Liver (tissue), 8 donors: ENCODE measurements at regions not wholly inside any gene's neighbourhood (a gene's known extent, or its start where the extent isn't known, plus 50 kb on each side); places are given as distances from the start of the nearest gene placed in this dataset.

Experiments
- DNase-seq: peaks from one replicate; pipeline ENCODE4 v3.0.0-alpha.2; 2017; ENCODE audit warnings: low spot score
- H3K27ac ChIP-seq, 2 donors: one replicate each; pipeline ENCODE4 v1.7.0; 2013; ENCODE audit warnings: inconsistent platforms in 2 of 2, low read length in 2 of 2, control low read depth in 1 of 2, low read depth in 1 of 2, mild to moderate bottlenecking in 1 of 2
- H3K27me3 ChIP-seq, 4 donors: one replicate each; pipeline versions ENCODE4 v1.6.1 to v1.7.0; 2013; ENCODE audit warnings: low read length in 3 of 4, inconsistent platforms in 1 of 4, mild to moderate bottlenecking in 1 of 4, moderate library complexity in 1 of 4; ENCODE audit not compliant: control insufficient read depth in 4 of 4, insufficient read depth in 4 of 4
- H3K36me3 ChIP-seq, 4 donors: one replicate each; pipeline versions ENCODE4 v1.6.1 to v1.7.0; 2013; ENCODE audit warnings: low read length in 3 of 4, mild to moderate bottlenecking in 3 of 4, low read depth in 1 of 4, moderate library complexity in 1 of 4; ENCODE audit not compliant: control insufficient read depth in 4 of 4, insufficient read depth in 3 of 4
- H3K4me1 ChIP-seq, 4 donors: one replicate each; pipeline versions ENCODE4 v1.6.1 to v1.7.0; 2013; ENCODE audit warnings: low read length in 3 of 4, mild to moderate bottlenecking in 3 of 4, moderate library complexity in 1 of 4; ENCODE audit not compliant: control insufficient read depth in 4 of 4, insufficient read depth in 4 of 4
- H3K4me3 ChIP-seq, 3 donors: one replicate each; pipeline versions ENCODE4 v1.6.1 to v1.7.0; 2013; ENCODE audit warnings: low read length in 3 of 3, control low read depth in 1 of 3, low read depth in 1 of 3, mild to moderate bottlenecking in 1 of 3
- H3K9ac ChIP-seq, 2 donors: one replicate each; pipeline ENCODE4 v1.7.0; 2013; ENCODE audit warnings: low read length in 2 of 2, mild to moderate bottlenecking in 2 of 2, moderate library complexity in 2 of 2, control low read depth in 1 of 2, low read depth in 1 of 2
- H3K9me3 ChIP-seq, 4 donors: one replicate each; pipeline versions ENCODE4 v1.6.1 to v1.7.0; 2013; ENCODE audit warnings: low read length in 3 of 4; ENCODE audit not compliant: control insufficient read depth in 4 of 4
- ATF3 ChIP-seq: IDR thresholded peaks from 2 replicates; pipeline ENCODE4 v1.6.1; 2016; ENCODE audit warnings: antibody characterized with exemption
- EGR1 ChIP-seq, 2 donors: IDR thresholded peaks; 2 replicates each; pipeline ENCODE4 v1.6.1; 2016 to 2018; ENCODE audit warnings: antibody characterized with exemption in 2 of 2, low read depth in 2 of 2
- FOXA1 ChIP-seq: IDR thresholded peaks from 2 replicates; pipeline ENCODE4 v1.6.1; 2016; ENCODE audit warnings: antibody characterized with exemption
- FOXA2 ChIP-seq: IDR thresholded peaks from 2 replicates; pipeline ENCODE4 v1.6.1; 2016; ENCODE audit warnings: antibody characterized with exemption
- GABPA ChIP-seq, 2 donors: IDR thresholded peaks in 1 of 2; conservative IDR thresholded peaks in 1 of 2; 2 replicates each; pipeline ENCODE4 v1.6.1; 2016; ENCODE audit warnings: antibody characterized with exemption in 2 of 2, mild to moderate bottlenecking in 1 of 2, moderate library complexity in 1 of 2
- HNF4A ChIP-seq, 2 donors: conservative IDR thresholded peaks; 2 replicates each; pipeline ENCODE4 v1.6.1; 2016; ENCODE audit warnings: antibody characterized with exemption in 2 of 2, mild to moderate bottlenecking in 2 of 2
- HNF4G ChIP-seq: IDR thresholded peaks from 2 replicates; pipeline ENCODE4 v1.6.1; 2016; ENCODE audit warnings: antibody characterized with exemption
- JUND ChIP-seq, 2 donors: IDR thresholded peaks; 2 replicates each; pipeline ENCODE4 v1.6.1; 2016; ENCODE audit warnings: antibody characterized with exemption in 2 of 2
- NR2F2 ChIP-seq: IDR thresholded peaks from 2 replicates; pipeline ENCODE4 v1.6.1; 2016; ENCODE audit warnings: antibody characterized with exemption
- RAD21 ChIP-seq, 2 donors: IDR thresholded peaks; 2 replicates each; pipeline ENCODE4 v1.6.1; 2016; ENCODE audit warnings: antibody characterized with exemption in 2 of 2, mild to moderate bottlenecking in 2 of 2
- RXRA ChIP-seq, 2 donors: IDR thresholded peaks; 2 replicates each; pipeline ENCODE4 v1.6.1; 2017 to 2018; ENCODE audit warnings: antibody characterized with exemption in 2 of 2, mild to moderate bottlenecking in 1 of 2
- SP1 ChIP-seq: IDR thresholded peaks from 2 replicates; pipeline ENCODE4 v1.6.1; 2018; ENCODE audit warnings: antibody characterized with exemption, mild to moderate bottlenecking
- TAF1 ChIP-seq: conservative IDR thresholded peaks from 2 replicates; pipeline ENCODE4 v1.6.1; 2016; ENCODE audit warnings: antibody characterized with exemption, mild to moderate bottlenecking
- YY1 ChIP-seq: IDR thresholded peaks from 2 replicates; pipeline ENCODE4 v1.6.1; 2016; ENCODE audit warnings: antibody characterized with exemption, mild to moderate bottlenecking
- whole genome bisulfite sequencing: extraction: QIAGEN DNeasy Blood & Tissue Kit; methylation state at CpG from one replicate; pipeline ENCODE4 v1.1.7; 2013; 5-methylcytosine and 5-hydroxymethylcytosine counted together
- TF ChIP-seq, protein P1 (sequence below): IDR thresholded peaks from 2 replicates; pipeline ENCODE4 v1.6.1; 2016; ENCODE audit warnings: antibody characterized with exemption
- TF ChIP-seq, protein P2 (sequence below): IDR thresholded peaks from 2 replicates; pipeline ENCODE4 v1.6.1; 2016; ENCODE audit warnings: antibody characterized with exemption
- TF ChIP-seq, protein P3 (sequence below): fragments of 150-350 bp; IDR thresholded peaks from 2 replicates; pipeline ENCODE4 v1.5.1; 2017; ENCODE audit warnings: improper control_type of control experiment, low read depth, low read length; ENCODE audit not compliant: missing input control
- TF ChIP-seq, protein P4 (sequence below): IDR thresholded peaks from 2 replicates; pipeline ENCODE4 v1.6.1; 2016; ENCODE audit warnings: antibody characterized with exemption, mild to moderate bottlenecking
- donor health status: healthy.
- donor health status: healthy.
- donor health status: healthy.
- donor health status: healthy.
- donor health status: healthy.

DNA sequence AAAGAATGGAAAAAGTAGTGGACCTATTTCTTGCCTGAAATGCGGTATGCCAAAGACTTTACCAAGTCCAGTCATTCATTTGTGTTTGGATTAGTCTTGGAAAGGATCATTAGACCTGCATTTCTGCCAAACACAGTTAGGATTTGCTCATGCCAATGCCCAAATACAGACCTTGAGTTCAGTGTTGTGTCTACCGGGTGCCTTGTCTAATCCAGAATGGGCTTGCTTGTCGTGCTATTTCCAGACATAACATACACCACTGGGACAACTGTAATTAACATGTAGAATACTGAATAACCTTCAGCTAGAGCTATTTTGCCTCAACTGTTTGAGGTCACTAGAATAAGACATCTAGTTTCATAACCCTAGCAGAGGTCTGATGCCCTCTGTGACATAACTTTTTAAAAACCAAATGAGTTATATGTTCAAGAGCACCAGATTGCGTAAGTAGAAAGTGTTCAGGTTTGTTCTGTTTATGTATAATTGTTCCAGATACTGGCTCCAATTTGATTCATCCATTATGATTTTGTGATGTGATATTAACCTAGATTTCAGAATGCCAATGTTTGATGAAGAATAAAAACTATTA lies 145.3 kb upstream of the DPH6 start:
- Histone ChIP-seq H3K4me1 (peaks cover 1 to 12% (median 7%) of the 10 kb centered on the region in 4 donors), H3K27ac (no peak overlapping the region), H3K27me3 (no peaks in the 10 kb centered on the region), H3K36me3 (no peaks in the 10 kb centered on the region), H3K4me3 (no peak overlapping the region), H3K9me3 (no peaks in the 10 kb centered on the region), H3K9ac (no peak overlapping the region)
- TF ChIP-seq EGR1 (IDR thresholded peaks at IDR 0.05; ENCODE audit: low read depth in 2 of 2) (no peak), HNF4A (conservative IDR thresholded peaks at IDR 0.05) (no peak), GABPA (IDR thresholded peaks at IDR 0.05 in 1 of 2, conservative IDR thresholded peaks at IDR 0.05 in 1 of 2) (no peak), HNF4G (no peak), SP1 (no peak), FOXA2 (no peak), YY1 (no peak), ATF3 (no peak), RAD21 (IDR thresholded peaks at IDR 0.05) (no peak), JUND (IDR thresholded peaks at IDR 0.05) (no peak), FOXA1 (no peak), RXRA (IDR thresholded peaks at IDR 0.05) (no peak), TAF1 (no peak), NR2F2 (no peak)
- TF ChIP-seq, protein P1, sequence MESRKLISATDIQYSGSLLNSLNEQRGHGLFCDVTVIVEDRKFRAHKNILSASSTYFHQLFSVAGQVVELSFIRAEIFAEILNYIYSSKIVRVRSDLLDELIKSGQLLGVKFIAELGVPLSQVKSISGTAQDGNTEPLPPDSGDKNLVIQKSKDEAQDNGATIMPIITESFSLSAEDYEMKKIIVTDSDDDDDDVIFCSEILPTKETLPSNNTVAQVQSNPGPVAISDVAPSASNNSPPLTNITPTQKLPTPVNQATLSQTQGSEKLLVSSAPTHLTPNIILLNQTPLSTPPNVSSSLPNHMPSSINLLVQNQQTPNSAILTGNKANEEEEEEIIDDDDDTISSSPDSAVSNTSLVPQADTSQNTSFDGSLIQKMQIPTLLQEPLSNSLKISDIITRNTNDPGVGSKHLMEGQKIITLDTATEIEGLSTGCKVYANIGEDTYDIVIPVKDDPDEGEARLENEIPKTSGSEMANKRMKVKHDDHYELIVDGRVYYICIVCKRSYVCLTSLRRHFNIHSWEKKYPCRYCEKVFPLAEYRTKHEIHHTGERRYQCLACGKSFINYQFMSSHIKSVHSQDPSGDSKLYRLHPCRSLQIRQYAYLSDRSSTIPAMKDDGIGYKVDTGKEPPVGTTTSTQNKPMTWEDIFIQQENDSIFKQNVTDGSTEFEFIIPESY: no peak
- TF ChIP-seq, protein P2, sequence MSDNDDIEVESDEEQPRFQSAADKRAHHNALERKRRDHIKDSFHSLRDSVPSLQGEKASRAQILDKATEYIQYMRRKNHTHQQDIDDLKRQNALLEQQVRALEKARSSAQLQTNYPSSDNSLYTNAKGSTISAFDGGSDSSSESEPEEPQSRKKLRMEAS: no peak
- TF ChIP-seq, protein P3, sequence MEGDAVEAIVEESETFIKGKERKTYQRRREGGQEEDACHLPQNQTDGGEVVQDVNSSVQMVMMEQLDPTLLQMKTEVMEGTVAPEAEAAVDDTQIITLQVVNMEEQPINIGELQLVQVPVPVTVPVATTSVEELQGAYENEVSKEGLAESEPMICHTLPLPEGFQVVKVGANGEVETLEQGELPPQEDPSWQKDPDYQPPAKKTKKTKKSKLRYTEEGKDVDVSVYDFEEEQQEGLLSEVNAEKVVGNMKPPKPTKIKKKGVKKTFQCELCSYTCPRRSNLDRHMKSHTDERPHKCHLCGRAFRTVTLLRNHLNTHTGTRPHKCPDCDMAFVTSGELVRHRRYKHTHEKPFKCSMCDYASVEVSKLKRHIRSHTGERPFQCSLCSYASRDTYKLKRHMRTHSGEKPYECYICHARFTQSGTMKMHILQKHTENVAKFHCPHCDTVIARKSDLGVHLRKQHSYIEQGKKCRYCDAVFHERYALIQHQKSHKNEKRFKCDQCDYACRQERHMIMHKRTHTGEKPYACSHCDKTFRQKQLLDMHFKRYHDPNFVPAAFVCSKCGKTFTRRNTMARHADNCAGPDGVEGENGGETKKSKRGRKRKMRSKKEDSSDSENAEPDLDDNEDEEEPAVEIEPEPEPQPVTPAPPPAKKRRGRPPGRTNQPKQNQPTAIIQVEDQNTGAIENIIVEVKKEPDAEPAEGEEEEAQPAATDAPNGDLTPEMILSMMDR: no peak
- TF ChIP-seq, protein P4, sequence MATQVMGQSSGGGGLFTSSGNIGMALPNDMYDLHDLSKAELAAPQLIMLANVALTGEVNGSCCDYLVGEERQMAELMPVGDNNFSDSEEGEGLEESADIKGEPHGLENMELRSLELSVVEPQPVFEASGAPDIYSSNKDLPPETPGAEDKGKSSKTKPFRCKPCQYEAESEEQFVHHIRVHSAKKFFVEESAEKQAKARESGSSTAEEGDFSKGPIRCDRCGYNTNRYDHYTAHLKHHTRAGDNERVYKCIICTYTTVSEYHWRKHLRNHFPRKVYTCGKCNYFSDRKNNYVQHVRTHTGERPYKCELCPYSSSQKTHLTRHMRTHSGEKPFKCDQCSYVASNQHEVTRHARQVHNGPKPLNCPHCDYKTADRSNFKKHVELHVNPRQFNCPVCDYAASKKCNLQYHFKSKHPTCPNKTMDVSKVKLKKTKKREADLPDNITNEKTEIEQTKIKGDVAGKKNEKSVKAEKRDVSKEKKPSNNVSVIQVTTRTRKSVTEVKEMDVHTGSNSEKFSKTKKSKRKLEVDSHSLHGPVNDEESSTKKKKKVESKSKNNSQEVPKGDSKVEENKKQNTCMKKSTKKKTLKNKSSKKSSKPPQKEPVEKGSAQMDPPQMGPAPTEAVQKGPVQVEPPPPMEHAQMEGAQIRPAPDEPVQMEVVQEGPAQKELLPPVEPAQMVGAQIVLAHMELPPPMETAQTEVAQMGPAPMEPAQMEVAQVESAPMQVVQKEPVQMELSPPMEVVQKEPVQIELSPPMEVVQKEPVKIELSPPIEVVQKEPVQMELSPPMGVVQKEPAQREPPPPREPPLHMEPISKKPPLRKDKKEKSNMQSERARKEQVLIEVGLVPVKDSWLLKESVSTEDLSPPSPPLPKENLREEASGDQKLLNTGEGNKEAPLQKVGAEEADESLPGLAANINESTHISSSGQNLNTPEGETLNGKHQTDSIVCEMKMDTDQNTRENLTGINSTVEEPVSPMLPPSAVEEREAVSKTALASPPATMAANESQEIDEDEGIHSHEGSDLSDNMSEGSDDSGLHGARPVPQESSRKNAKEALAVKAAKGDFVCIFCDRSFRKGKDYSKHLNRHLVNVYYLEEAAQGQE: no peak
- DNase-seq: no peak
- WGBS: 62% methylated on average over 4 of the region's 4 CpGs
